Endodermal cell (in vitro differentiated cells): ENCODE measurements at regions not wholly inside any gene's neighbourhood (a gene's known extent, or its start where the extent isn't known, plus 50 kb on each side); places are given as distances from the start of the nearest gene placed in this dataset.

Experiments
- DNase-seq: peaks from one replicate; pipeline ENCODE4 v3.0.0-alpha.2; 2017
- H3K27ac ChIP-seq: 2 replicates; pipeline ENCODE4 v1.5.1; 2013; ENCODE audit warnings: mild to moderate bottlenecking, low read depth, low read length, moderate library complexity
- H3K27me3 ChIP-seq: 2 replicates; pipeline ENCODE4 v1.6.1; 2013; ENCODE audit warnings: mild to moderate bottlenecking, low read length, moderate library complexity; ENCODE audit not compliant: insufficient read depth, control insufficient read depth, poor library complexity, severe bottlenecking
- H3K36me3 ChIP-seq: 2 replicates; pipeline ENCODE4 v1.7.0; 2013; ENCODE audit warnings: mild to moderate bottlenecking, low read length, moderate library complexity; ENCODE audit not compliant: control insufficient read depth, insufficient read depth
- H3K4me1 ChIP-seq: one replicate; pipeline ENCODE4 v1.7.0; 2013; ENCODE audit warnings: low read length; ENCODE audit not compliant: control insufficient read depth, insufficient read depth
- H3K4me3 ChIP-seq: 2 replicates; pipeline ENCODE4 v1.5.1; 2013; ENCODE audit warnings: mild to moderate bottlenecking, low read length, moderate library complexity
- H3K9ac ChIP-seq: 2 replicates; pipeline ENCODE4 v1.6.1; 2013; ENCODE audit warnings: mild to moderate bottlenecking, low read length, moderate library complexity; ENCODE audit not compliant: poor library complexity, severe bottlenecking; ENCODE audit errors: extremely low read depth
- H3K9me3 ChIP-seq: 2 replicates; pipeline ENCODE4 v1.6.1; 2013; ENCODE audit warnings: mild to moderate bottlenecking, low read length, moderate library complexity; ENCODE audit not compliant: control insufficient read depth
- H3K27ac Mint-ChIP-seq: 2 replicates; pipeline ENCODE4 v1.8.0; 2020; ENCODE audit warnings: mixed read lengths
- H3K27me3 Mint-ChIP-seq: 2 replicates; pipeline ENCODE4 v1.8.0; 2021; ENCODE audit warnings: mild to moderate bottlenecking, mixed read lengths; ENCODE audit not compliant: insufficient read depth
- H3K36me3 Mint-ChIP-seq: 2 replicates; pipeline ENCODE4 v1.8.0; 2020; ENCODE audit warnings: low read depth, mixed read lengths
- H3K4me1 Mint-ChIP-seq: 2 replicates; pipeline ENCODE4 v1.8.0; 2020; ENCODE audit warnings: mixed read lengths
- H3K4me3 Mint-ChIP-seq: 2 replicates; pipeline ENCODE4 v1.8.0; 2020; ENCODE audit warnings: mild to moderate bottlenecking, moderate library complexity, mixed read lengths
- H3K9me3 Mint-ChIP-seq: 2 replicates; pipeline ENCODE4 v1.8.0; 2020; ENCODE audit warnings: mild to moderate bottlenecking, mixed read lengths
- CTCF ChIP-seq: fragments of 200-600 bp; sonication (generic); conservative IDR thresholded peaks from 2 replicates; pipeline ENCODE4 v1.5.0; 2021; ENCODE audit warnings: antibody characterized with exemption, mild to moderate bottlenecking
- WGBS, 2 experiments: methylation state at CpG; one replicate each; pipeline versions ENCODE4 v1.1.5 to v1.1.7; 2013; ENCODE audit warnings: missing lambda C conversion rate in 2 of 2, mixed read lengths in 1 of 2; ENCODE audit not compliant: insufficient coverage in 1 of 2, insufficient read length in 1 of 2; 5-methylcytosine and 5-hydroxymethylcytosine counted together

DNA sequence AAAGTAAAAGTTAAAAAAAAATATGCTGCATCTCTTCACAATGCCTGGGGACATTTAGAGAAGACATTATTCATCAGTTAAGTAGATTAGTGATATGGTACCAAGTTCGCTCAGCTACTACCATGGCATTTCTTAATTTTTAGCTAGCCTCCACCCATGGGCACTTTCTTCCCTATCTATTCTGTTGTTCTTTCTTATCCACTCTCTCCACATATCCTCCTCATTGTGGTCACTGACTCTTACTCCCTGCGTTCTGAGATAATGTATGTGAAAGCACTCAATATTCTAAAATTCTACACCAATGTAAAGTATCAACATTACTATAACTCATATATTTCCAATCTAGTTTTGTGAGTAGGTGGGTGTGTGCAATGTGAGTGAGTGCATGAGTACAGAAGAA, 609.7 kb upstream of the DAB2 start:
- no peak for DNase-seq
- no peaks in the 10 kb centered on the region for H3K4me1 Mint-ChIP-seq
- no peak overlapping the region for H3K4me3 Mint-ChIP-seq
- no peak overlapping the region for H3K27ac ChIP-seq
- no peaks in the 10 kb centered on the region for H3K9me3 ChIP-seq
- no peaks in the 10 kb centered on the region for H3K36me3 ChIP-seq
- TF ChIP-seq CTCF = no peak
- no peaks in the 10 kb centered on the region for H3K36me3 Mint-ChIP-seq
- no peaks in the 10 kb centered on the region for H3K9me3 Mint-ChIP-seq
- no peak overlapping the region for H3K27ac Mint-ChIP-seq
- no peak overlapping the region for H3K9ac ChIP-seq
- no peaks in the 10 kb centered on the region for H3K27me3 ChIP-seq
- no peaks in the 10 kb centered on the region for H3K4me1 ChIP-seq
- WGBS, 2 experiments = 100% methylated on average over 2 of the region's 2 CpGs; no CpG with 5 or more reads in 1 of the 2 experiments
- no peaks in the 10 kb centered on the region for H3K27me3 Mint-ChIP-seq
- H3K4me3 ChIP-seq = no peak overlapping the region

- H3K4me3 ChIP-seq = no peak overlapping the region
- Mint-ChIP-seq H3K27ac (no peak overlapping the region), H3K27me3 (no peaks in the 10 kb centered on the region), H3K9me3 (no peaks in the 10 kb centered on the region), H3K4me1 (no peaks in the 10 kb centered on the region), H3K36me3 (no peaks in the 10 kb centered on the region), H3K4me3 (no peak overlapping the region)
- H3K27me3 ChIP-seq = no peaks in the 10 kb centered on the region
- TF ChIP-seq CTCF = no peak
- no peaks in the 10 kb centered on the region for H3K9me3 ChIP-seq
- no peaks in the 10 kb centered on the region for H3K36me3 ChIP-seq
- H3K9ac ChIP-seq = no peak overlapping the region
- H3K4me1 ChIP-seq = no peaks in the 10 kb centered on the region
- 94 to 100% methylated on average over 3 of the region's 3 CpGs for WGBS, 2 experiments
- no peak for DNase-seq
- H3K27ac ChIP-seq = no peak overlapping the region
Measured at GRCh38 chr5:40033411-40033810, 608.6 kb upstream of the DAB2 start.

DNA sequence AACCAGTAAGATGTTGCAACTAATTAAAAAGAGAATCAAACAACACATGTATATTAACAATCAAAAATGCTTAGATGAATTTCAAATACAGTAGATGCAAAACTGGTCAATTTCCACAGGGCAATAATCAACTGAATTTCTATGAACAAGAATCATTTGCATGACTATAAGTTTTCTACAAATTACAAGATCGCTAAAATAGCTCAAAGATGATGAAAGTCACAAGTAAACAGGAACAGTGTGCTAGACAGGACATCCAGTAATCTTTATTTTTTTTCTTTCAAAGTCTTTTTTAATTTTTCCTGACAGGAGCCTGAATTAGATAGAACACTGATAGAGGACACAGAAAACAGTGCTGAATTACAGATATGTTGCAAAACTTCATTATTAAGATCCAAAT, 608.2 kb upstream of the DAB2 start:
- Histone ChIP-seq H3K36me3 (no peaks in the 10 kb centered on the region), H3K9ac (no peak overlapping the region), H3K4me1 (no peaks in the 10 kb centered on the region), H3K9me3 (no peaks in the 10 kb centered on the region), H3K27ac (no peak overlapping the region), H3K27me3 (no peaks in the 10 kb centered on the region), H3K4me3 (no peak overlapping the region)
- Mint-ChIP-seq H3K36me3 (no peaks in the 10 kb centered on the region), H3K9me3 (no peaks in the 10 kb centered on the region), H3K4me3 (no peak overlapping the region), H3K27ac (no peak overlapping the region), H3K4me1 (no peaks in the 10 kb centered on the region), H3K27me3 (no peaks in the 10 kb centered on the region)
- DNase-seq = no peak
- TF ChIP-seq CTCF = no peak
- WGBS, 2 experiments = 91 to 100% methylated on average over 1 of the region's 1 CpG
